Heart left ventricle (tissue), 13 donors: ENCODE measurements at regions not wholly inside any gene's neighbourhood (a gene's known extent, or its start where the extent isn't known, plus 50 kb on each side); places are given as distances from the start of the nearest gene placed in this dataset.

ENCODE experiments used
- CTCF ChIP-seq, 12 donors: fragments of 200-600 bp; sonication (generic) in 4 of 12; IDR thresholded peaks; one replicate each; pipeline versions ENCODE4 v1.5.0 to v1.8.0; 2018 to 2022; ENCODE audit warnings: antibody characterized with exemption in 12 of 12, mild to moderate bottlenecking in 5 of 12
- POLR2A ChIP-seq, 2 donors: fragments of 450-650 bp; IDR thresholded peaks; one replicate each; pipeline ENCODE4 v1.6.1; 2017; ENCODE audit warnings: antibody characterized with exemption in 2 of 2, mild to moderate bottlenecking in 2 of 2, moderate library complexity in 2 of 2
- donor health status: ischemic (EF 13 %, LVEDD 7.1; RV severe dilation, severe dysfunction).
- donor health status: DM: no; HTN: yes; CAD: no.
- donor health status: DM: no; HTN: no; CAD: no.
- donor health status: ischemic (EF 25% LVEDD 6.9; RV normal size, moderate dysfunction).
- donor health status: ischemic (EF 25% LVEDD 5.7; RV mildly dilated, moderate dysfunction).
- donor health status: ischemic (EF 35%, LVEDD 5.7; RV mildly dilated, moderate dysfunction).
- donor health status: nonischemic (EF 11% LVEDD 7.7; RV severe dilation, severe dysfunction).
- donor health status: DM: yes; HTN: yes; CAD: no.
- donor health status: PGD.
- donor health status: ischemic (EF 29% LVEDD 5.4; RV normal size, mild dysfunction).
- donor health status: nonischemic (EF 23%, LVEDD 6.1; RV moderate dilation, normal function).

GRCh38 chr2:217219164-217219520 lies 359.3 kb upstream of the TNP1 start:
- TF ChIP-seq CTCF (IDR thresholded peaks at IDR 0.05) = no peak
- no peak for TF ChIP-seq POLR2A (IDR thresholded peaks at IDR 0.05)
